SKM-1 (cell line): ENCODE measurements at regions not wholly inside any gene's neighbourhood (a gene's known extent, or its start where the extent isn't known, plus 50 kb on each side); places are given as distances from the start of the nearest gene placed in this dataset.

Experiments used
- DNase-seq: peaks from one replicate; lab custom pipeline; 2025; ENCODE audit not compliant: unreplicated experiment; lab: John Stamatoyannopoulos, UW

- no peak for DNase-seq
Measured at GRCh38 chr4:81828991-81829390, 357.3 kb upstream of the RASGEF1B start.

GRCh38 chr4:81827577-81828202 lies 356.0 kb upstream of the RASGEF1B start:
- DNase-seq = no peak

- no peak for DNase-seq
Measured at GRCh38 chr4:81826817-81827424, 355.2 kb upstream of the RASGEF1B start.

GRCh38 chr4:81826335-81826734 lies 354.6 kb upstream of the RASGEF1B start:
- DNase-seq = no peak

- DNase-seq = no peak
Measured at GRCh38 chr4:81818385-81818920, 346.7 kb upstream of the RASGEF1B start.

GRCh38 chr4:81816031-81816761 lies 344.5 kb upstream of the RASGEF1B start:
- DNase-seq = no peak

GRCh38 chr4:81814987-81815541 lies 343.4 kb upstream of the RASGEF1B start:
- peak; percentile 25 for DNase-seq

GRCh38 chr4:81811562-81812293 lies 340.0 kb upstream of the RASGEF1B start:
- no peak for DNase-seq

GRCh38 chr4:81808011-81808672 lies 336.4 kb upstream of the RASGEF1B start:
- no peak for DNase-seq

GRCh38 chr4:81807386-81807785 lies 335.7 kb upstream of the RASGEF1B start:
- DNase-seq = no peak

GRCh38 chr4:81806485-81806884 lies 334.8 kb upstream of the RASGEF1B start:
- DNase-seq = no peak

- DNase-seq = no peak
Measured at GRCh38 chr4:81804849-81805248, 333.1 kb upstream of the RASGEF1B start.

- no peak for DNase-seq
Measured at GRCh38 chr4:81802285-81802846, 330.7 kb upstream of the RASGEF1B start.

GRCh38 chr4:81799371-81799770 lies 327.7 kb upstream of the RASGEF1B start:
- no peak for DNase-seq

- DNase-seq = no peak
Measured at GRCh38 chr4:81796790-81797528, 325.3 kb upstream of the RASGEF1B start.

- no peak for DNase-seq
Measured at GRCh38 chr4:81792521-81792920, 320.8 kb upstream of the RASGEF1B start.

- DNase-seq = no peak
Measured at GRCh38 chr4:81790477-81790876, 318.8 kb upstream of the RASGEF1B start.

- DNase-seq = no peak
Measured at GRCh38 chr4:81789741-81790399, 318.2 kb upstream of the RASGEF1B start.

GRCh38 chr4:81789158-81789557 lies 317.5 kb upstream of the RASGEF1B start:
- DNase-seq = no peak
